Testis (tissue), 2 donors: ENCODE measurements at regions not wholly inside any gene's neighbourhood (a gene's known extent, or its start where the extent isn't known, plus 50 kb on each side); places are given as distances from the start of the nearest gene placed in this dataset.

ENCODE experiments used
- DNase-seq: peaks from one replicate; pipeline ENCODE4 v3.0.0-alpha.2; 2019
- H3K27ac ChIP-seq, 2 donors: fragments of 200-600 bp; sonication (generic); one replicate each; pipeline ENCODE4 v1.5.1; 2019
- H3K27me3 ChIP-seq: fragments of 200-600 bp; sonication (generic); one replicate; pipeline ENCODE4 v1.5.1; 2019
- H3K36me3 ChIP-seq: fragments of 200-600 bp; sonication (generic); one replicate; pipeline ENCODE4 v1.5.1; 2017; ENCODE audit warnings: low read depth; ENCODE audit errors: missing control alignments
- H3K4me1 ChIP-seq: fragments of 200-600 bp; sonication (generic); one replicate; pipeline ENCODE4 v1.5.1; 2019
- H3K4me3 ChIP-seq, 2 donors: fragments of 200-600 bp; sonication (generic); one replicate each; pipeline ENCODE4 v1.5.1; 2017 to 2019
- H3K9me3 ChIP-seq: fragments of 200-600 bp; sonication (generic); one replicate; pipeline ENCODE4 v1.5.1; 2017
- POLR2A ChIP-seq: fragments of 450-650 bp; IDR thresholded peaks from one replicate; pipeline ENCODE4 v1.6.1; 2017; ENCODE audit warnings: antibody characterized with exemption, mild to moderate bottlenecking, moderate library complexity
- WGBS, 2 donors: methylation state at CpG; one replicate each; pipeline ENCODE4 v1.1.5; 2018; 5-methylcytosine and 5-hydroxymethylcytosine counted together
- intact Hi-C: fragments of 100-400 bp; cut with DNase I; formaldehyde crosslinking; loops from one replicate; pipeline ENCODE4 v1.15.1; 2023; ENCODE audit warnings: low total_unique reads
- TF ChIP-seq, protein P1 (sequence below), 3 experiments: fragments of 450-650 bp in 2 of 3; fragments of 200-600 bp in 1 of 3; sonication (generic) in 1 of 3; IDR thresholded peaks; one replicate each; pipeline ENCODE4 v1.5.1; 2016 to 2019; ENCODE audit warnings: antibody characterized with exemption in 3 of 3, mild to moderate bottlenecking in 2 of 3, moderate library complexity in 1 of 3

- TF ChIP-seq POLR2A = no peak
- TF ChIP-seq, protein P1, sequence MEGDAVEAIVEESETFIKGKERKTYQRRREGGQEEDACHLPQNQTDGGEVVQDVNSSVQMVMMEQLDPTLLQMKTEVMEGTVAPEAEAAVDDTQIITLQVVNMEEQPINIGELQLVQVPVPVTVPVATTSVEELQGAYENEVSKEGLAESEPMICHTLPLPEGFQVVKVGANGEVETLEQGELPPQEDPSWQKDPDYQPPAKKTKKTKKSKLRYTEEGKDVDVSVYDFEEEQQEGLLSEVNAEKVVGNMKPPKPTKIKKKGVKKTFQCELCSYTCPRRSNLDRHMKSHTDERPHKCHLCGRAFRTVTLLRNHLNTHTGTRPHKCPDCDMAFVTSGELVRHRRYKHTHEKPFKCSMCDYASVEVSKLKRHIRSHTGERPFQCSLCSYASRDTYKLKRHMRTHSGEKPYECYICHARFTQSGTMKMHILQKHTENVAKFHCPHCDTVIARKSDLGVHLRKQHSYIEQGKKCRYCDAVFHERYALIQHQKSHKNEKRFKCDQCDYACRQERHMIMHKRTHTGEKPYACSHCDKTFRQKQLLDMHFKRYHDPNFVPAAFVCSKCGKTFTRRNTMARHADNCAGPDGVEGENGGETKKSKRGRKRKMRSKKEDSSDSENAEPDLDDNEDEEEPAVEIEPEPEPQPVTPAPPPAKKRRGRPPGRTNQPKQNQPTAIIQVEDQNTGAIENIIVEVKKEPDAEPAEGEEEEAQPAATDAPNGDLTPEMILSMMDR (IDR thresholded peaks at IDR 0.05) = no peak
Measured at GRCh38 chr16:51670527-51670926, 519.5 kb upstream of the SALL1 start.

DNA sequence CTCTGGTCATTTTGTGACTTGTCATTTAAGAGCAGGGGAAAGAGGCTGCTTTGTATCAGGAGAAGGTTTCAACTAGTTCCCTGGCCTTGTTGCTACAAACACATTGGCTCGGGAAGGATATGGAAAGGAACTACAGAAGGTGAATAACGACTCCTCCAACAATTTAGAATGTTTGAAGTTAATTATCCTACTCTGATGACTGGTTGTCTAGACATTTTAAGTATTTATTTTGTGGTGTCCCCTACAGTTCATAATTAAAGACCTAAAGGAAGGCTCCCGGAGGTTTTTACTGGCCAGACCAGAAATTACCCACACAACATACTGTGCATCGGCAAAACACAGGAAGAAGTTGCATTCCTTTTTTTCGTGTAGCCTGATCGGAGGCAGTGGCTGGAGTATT, 515.8 kb upstream of the SALL1 start:
- Histone ChIP-seq H3K4me3 (no peak overlapping the region), H3K4me1 (no peaks in the 10 kb centered on the region), H3K9me3 (no peaks in the 10 kb centered on the region), H3K27ac (no peak overlapping the region), H3K27me3 (no peaks in the 10 kb centered on the region), H3K36me3 (no peaks in the 10 kb centered on the region)
- 64 to 73% methylated on average over 6 of the region's 6 CpGs for WGBS, 2 donors
- intact Hi-C loops = no loop called here
- DNase-seq = no peak
- TF ChIP-seq, protein P1 (IDR thresholded peaks at IDR 0.05) = no peak
- no peak for TF ChIP-seq POLR2A

More at GRCh38 chr16:51670527-51670926, 519.5 kb upstream of the SALL1 start:
- WGBS, 2 donors = 91 to 99% methylated on average over 3 of the region's 3 CpGs
- DNase-seq = no peak
- no peaks in the 10 kb centered on the region for H3K4me1 ChIP-seq
- H3K4me3 ChIP-seq = no peak overlapping the region
- no peak overlapping the region for H3K27ac ChIP-seq
- no peaks in the 10 kb centered on the region for H3K27me3 ChIP-seq
- intact Hi-C loops = no loop called here
- no peaks in the 10 kb centered on the region for H3K9me3 ChIP-seq
- H3K36me3 ChIP-seq = no peaks in the 10 kb centered on the region

- TF ChIP-seq POLR2A = no peak
- TF ChIP-seq, protein P1 (IDR thresholded peaks at IDR 0.05) = no peak
- no peaks in the 10 kb centered on the region for H3K27me3 ChIP-seq
- no peaks in the 10 kb centered on the region for H3K9me3 ChIP-seq
- WGBS, 2 donors = 78 to 80% methylated on average over 6 of the region's 6 CpGs
- no peaks in the 10 kb centered on the region for H3K4me1 ChIP-seq
- no peaks in the 10 kb centered on the region for H3K36me3 ChIP-seq
- no peak for DNase-seq
- intact Hi-C loops = no loop called here
- H3K27ac ChIP-seq = no peak overlapping the region
- H3K4me3 ChIP-seq = no peak overlapping the region
Measured at GRCh38 chr16:51666074-51666473, 515.0 kb upstream of the SALL1 start.

DNA sequence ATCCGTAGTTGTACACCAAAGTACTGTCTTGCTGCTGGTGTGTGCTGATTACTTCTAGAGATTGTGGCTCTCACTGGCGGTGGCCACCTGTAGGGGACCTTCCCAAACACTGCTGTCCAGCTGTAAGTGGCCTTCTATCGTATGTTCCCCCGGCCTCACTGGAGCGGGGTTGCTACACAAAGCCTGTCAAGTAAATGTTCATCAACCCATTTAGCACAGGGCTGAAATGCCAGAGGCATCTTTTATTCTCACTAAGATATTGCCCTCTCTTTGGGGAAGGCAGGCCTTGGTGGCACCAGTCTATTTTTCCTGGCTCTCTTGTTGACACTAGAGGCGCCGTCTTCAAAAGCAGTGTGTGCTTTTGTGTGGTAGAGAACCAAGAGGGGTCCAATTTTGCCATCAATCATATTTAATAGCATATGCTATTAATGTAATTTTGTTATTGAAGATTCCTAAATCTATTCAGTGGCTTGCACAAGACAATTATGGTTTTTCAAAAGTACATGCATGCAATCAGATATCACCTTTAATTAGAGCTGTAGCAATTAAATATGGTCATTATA, 514.4 kb upstream of the SALL1 start:
- intact Hi-C loops = no loop called here
- Histone ChIP-seq H3K27me3 (no peaks in the 10 kb centered on the region), H3K36me3 (no peaks in the 10 kb centered on the region), H3K27ac (no peak overlapping the region), H3K9me3 (no peaks in the 10 kb centered on the region), H3K4me1 (no peaks in the 10 kb centered on the region), H3K4me3 (no peak overlapping the region)
- no peak for DNase-seq
- TF ChIP-seq, protein P1 (IDR thresholded peaks at IDR 0.05) = no peak
- TF ChIP-seq POLR2A = no peak
- 81 to 90% methylated on average over 7 of the region's 7 CpGs for WGBS, 2 donors

DNA sequence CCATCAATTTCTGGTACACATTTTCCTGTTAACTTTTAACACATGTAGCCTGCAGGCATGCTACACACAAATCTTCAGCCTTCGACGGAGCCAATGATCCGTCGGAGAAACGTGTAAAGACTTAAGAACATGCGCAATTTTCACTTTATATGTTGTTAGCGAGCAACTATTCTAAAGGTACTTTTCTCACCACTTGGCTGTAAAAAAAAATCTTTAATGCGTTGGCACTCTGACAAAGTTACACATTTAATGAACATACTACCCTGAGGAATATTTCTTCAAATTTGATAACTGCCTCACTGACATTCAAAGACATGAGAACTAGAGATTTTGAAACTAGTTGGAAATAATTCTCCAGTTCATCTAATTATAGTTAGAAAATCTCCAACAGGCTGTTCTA, 507.5 kb upstream of the SALL1 start:
- no peak for DNase-seq
- Histone ChIP-seq H3K36me3 (no peaks in the 10 kb centered on the region), H3K4me1 (no peaks in the 10 kb centered on the region), H3K9me3 (no peaks in the 10 kb centered on the region), H3K27ac (no peak overlapping the region), H3K27me3 (no peaks in the 10 kb centered on the region), H3K4me3 (no peak overlapping the region)
- WGBS, 2 donors = 88 to 90% methylated on average over 8 of the region's 8 CpGs
- intact Hi-C loops = no loop called here
- TF ChIP-seq POLR2A = no peak
- TF ChIP-seq, protein P1 (IDR thresholded peaks at IDR 0.05) = no peak
